Epithelial cell of proximal tubule (primary cell): ENCODE measurements at regions not wholly inside any gene's neighbourhood (a gene's known extent, or its start where the extent isn't known, plus 50 kb on each side); places are given as distances from the start of the nearest gene placed in this dataset.

Experiments
- DNase-seq: peaks from one replicate; pipeline ENCODE4 v3.0.0-alpha.2; 2011; ENCODE audit warnings: low read depth
- H3K4me3 ChIP-seq: 2 replicates; pipeline ENCODE4 v1.5.1; 2011; ENCODE audit warnings: low read depth, mild to moderate bottlenecking, low read length
- TF ChIP-seq, protein P1 (sequence below): conservative IDR thresholded peaks from 2 replicates; pipeline ENCODE4 v1.5.1; 2012; ENCODE audit warnings: low read depth, mild to moderate bottlenecking, low read length

GRCh38 chr11:70026012-70026411, 52.1 kb upstream of the ANO1 start:
- H3K4me3 ChIP-seq: no peak overlapping the region
- no peak for DNase-seq
- TF ChIP-seq, protein P1, sequence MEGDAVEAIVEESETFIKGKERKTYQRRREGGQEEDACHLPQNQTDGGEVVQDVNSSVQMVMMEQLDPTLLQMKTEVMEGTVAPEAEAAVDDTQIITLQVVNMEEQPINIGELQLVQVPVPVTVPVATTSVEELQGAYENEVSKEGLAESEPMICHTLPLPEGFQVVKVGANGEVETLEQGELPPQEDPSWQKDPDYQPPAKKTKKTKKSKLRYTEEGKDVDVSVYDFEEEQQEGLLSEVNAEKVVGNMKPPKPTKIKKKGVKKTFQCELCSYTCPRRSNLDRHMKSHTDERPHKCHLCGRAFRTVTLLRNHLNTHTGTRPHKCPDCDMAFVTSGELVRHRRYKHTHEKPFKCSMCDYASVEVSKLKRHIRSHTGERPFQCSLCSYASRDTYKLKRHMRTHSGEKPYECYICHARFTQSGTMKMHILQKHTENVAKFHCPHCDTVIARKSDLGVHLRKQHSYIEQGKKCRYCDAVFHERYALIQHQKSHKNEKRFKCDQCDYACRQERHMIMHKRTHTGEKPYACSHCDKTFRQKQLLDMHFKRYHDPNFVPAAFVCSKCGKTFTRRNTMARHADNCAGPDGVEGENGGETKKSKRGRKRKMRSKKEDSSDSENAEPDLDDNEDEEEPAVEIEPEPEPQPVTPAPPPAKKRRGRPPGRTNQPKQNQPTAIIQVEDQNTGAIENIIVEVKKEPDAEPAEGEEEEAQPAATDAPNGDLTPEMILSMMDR: no peak

- DNase-seq: no peak
- H3K4me3 ChIP-seq: no peak overlapping the region
- TF ChIP-seq, protein P1: no peak
Measured at GRCh38 chr11:70026726-70027125, 51.4 kb upstream of the ANO1 start.

DNA sequence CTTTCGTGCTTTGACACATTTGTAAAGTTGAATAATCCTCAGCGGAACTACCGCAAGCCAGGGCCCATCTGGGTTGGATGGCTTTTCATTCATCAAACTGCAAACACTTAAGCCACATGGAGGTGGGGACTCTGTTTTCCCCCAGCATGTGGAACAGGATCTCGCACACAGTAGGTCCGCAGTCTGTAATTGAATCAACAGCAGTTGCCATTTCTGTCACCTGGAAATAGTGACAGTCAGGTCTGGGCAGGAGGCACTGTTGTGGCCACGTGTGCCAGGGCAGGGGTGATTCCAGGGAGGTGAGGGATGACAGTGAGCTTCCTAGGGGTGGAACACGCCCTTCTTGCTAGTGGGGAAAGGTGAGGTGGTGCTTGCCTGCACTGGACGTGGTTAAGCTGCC, 50.7 kb upstream of the ANO1 start:
- H3K4me3 ChIP-seq: no peak overlapping the region
- DNase-seq: no peak
- TF ChIP-seq, protein P1: no peak

DNA sequence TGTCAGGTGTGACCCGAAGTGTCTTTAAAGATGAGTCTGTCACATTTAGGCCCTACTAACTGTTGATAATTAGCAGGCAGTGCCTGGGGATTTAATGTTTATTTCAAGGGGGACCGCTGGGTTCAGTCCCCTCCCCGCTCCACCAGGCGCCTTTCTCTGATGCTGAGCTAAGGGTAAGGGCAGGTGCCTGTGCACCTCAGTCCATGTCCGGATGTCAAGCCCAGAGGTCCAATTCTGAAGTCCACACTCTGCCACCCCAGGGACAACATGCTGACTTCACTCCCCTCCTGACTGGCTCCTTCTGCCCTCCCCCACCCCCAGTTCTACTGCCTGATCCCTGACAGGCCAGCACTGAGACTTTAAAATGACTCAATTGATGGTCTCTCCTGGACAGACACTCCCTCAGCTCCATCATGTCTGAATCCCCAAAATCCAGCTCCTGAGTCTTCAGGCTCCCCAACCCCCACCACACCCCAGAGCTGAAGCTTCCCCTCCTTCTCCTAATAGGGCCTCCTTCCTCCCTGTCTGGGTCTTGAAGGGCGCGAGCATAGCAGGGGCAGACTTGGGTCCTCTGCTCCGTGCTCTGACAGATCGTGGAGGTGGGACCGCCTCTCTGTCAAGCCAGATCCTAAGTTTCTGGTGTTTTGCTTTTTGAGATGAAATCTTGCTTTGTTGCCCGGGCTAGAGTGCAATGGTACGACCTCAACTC, 49.8 kb upstream of the ANO1 start:
- TF ChIP-seq, protein P1: no peak
- H3K4me3 ChIP-seq: no peak overlapping the region
- DNase-seq: no peak
